CD4-positive, alpha-beta T cell treated with Interleukin-1 beta for 1 hour (primary cell): ENCODE measurements at regions not wholly inside any gene's neighbourhood (a gene's known extent, or its start where the extent isn't known, plus 50 kb on each side); places are given as distances from the start of the nearest gene placed in this dataset.

Experiments
- DNase-seq, 2 donors: peaks; one replicate each; pipeline ENCODE4 v3.0.0-alpha.2; 2020 to 2022

GRCh38 chr6:169854813-169855212, 103.4 kb downstream of the ERMARD start:
- no peak for DNase-seq

- DNase-seq, result no peak
Observed at GRCh38 chr6:169854083-169854725, 102.8 kb downstream of the ERMARD start.

- DNase-seq, result no peak
Observed at GRCh38 chr6:169853196-169854082, 102.0 kb downstream of the ERMARD start.

GRCh38 chr6:169852504-169853195, 101.2 kb downstream of the ERMARD start:
- DNase-seq, result no peak

GRCh38 chr6:169851641-169852503, 100.5 kb downstream of the ERMARD start:
- DNase-seq, result no peak

- DNase-seq, result no peak
Observed at GRCh38 chr6:169850746-169851145, 99.3 kb downstream of the ERMARD start.

- DNase-seq, result no peak
Observed at GRCh38 chr6:169850154-169850553, 98.7 kb downstream of the ERMARD start.

GRCh38 chr6:169849396-169849795, 98.0 kb downstream of the ERMARD start:
- DNase-seq, result no peak

GRCh38 chr6:169848946-169849345, 97.5 kb downstream of the ERMARD start:
- DNase-seq, result no peak

- DNase-seq, result no peak
Observed at GRCh38 chr6:169847901-169848311, 96.5 kb downstream of the ERMARD start.

GRCh38 chr6:169847141-169847674, 95.8 kb downstream of the ERMARD start:
- DNase-seq, result no peak

- no peak for DNase-seq
Observed at GRCh38 chr6:169846286-169847056, 95.0 kb downstream of the ERMARD start.

GRCh38 chr6:169845426-169846285, 94.2 kb downstream of the ERMARD start:
- no peak for DNase-seq

- DNase-seq, result no peak
Observed at GRCh38 chr6:169844946-169845345, 93.5 kb downstream of the ERMARD start.

GRCh38 chr6:169843991-169844390, 92.6 kb downstream of the ERMARD start:
- no peak for DNase-seq

- DNase-seq, result no peak
Observed at GRCh38 chr6:169843110-169843509, 91.7 kb downstream of the ERMARD start.

- no peak for DNase-seq
Observed at GRCh38 chr6:169841907-169842606, 90.6 kb downstream of the ERMARD start.

- DNase-seq, result no peak
Observed at GRCh38 chr6:169841251-169841650, 89.8 kb downstream of the ERMARD start.

- no peak for DNase-seq
Observed at GRCh38 chr6:169839898-169840631, 88.6 kb downstream of the ERMARD start.
